Chondrocyte (in vitro differentiated cells): ENCODE measurements at regions not wholly inside any gene's neighbourhood (a gene's known extent, or its start where the extent isn't known, plus 50 kb on each side); places are given as distances from the start of the nearest gene placed in this dataset.

ENCODE experiments used
- DNase-seq: peaks from one replicate; pipeline ENCODE4 v3.0.0; 2021; ENCODE audit warnings: mixed read lengths, low spot score
- H3K27ac Mint-ChIP-seq: one replicate; pipeline ENCODE4 v1.8.0; 2021; ENCODE audit warnings: mild to moderate bottlenecking, moderate library complexity, mixed read lengths; ENCODE audit not compliant: unreplicated experiment
- H3K27me3 Mint-ChIP-seq: 2 replicates; pipeline ENCODE4 v1.8.0; 2021; ENCODE audit warnings: low read depth, mixed read lengths
- H3K36me3 Mint-ChIP-seq: 2 replicates; pipeline ENCODE4 v1.8.0; 2021; ENCODE audit warnings: low read depth, mixed read lengths
- H3K4me1 Mint-ChIP-seq: 2 replicates; pipeline ENCODE4 v1.8.0; 2021; ENCODE audit warnings: low read depth, mild to moderate bottlenecking, mixed read lengths
- H3K4me3 Mint-ChIP-seq: one replicate; pipeline ENCODE4 v1.8.0; 2021; ENCODE audit warnings: mild to moderate bottlenecking, moderate library complexity, mixed read lengths; ENCODE audit not compliant: unreplicated experiment
- H3K9me3 Mint-ChIP-seq: 2 replicates; pipeline ENCODE4 v1.8.0; 2021; ENCODE audit warnings: low read depth, mixed read lengths
- TF ChIP-seq, protein P1 (sequence below): fragments of 200-600 bp; sonication (generic); IDR thresholded peaks from 2 replicates; pipeline ENCODE4 v1.5.0; 2021; ENCODE audit warnings: antibody characterized with exemption, mild to moderate bottlenecking, moderate library complexity

DNA sequence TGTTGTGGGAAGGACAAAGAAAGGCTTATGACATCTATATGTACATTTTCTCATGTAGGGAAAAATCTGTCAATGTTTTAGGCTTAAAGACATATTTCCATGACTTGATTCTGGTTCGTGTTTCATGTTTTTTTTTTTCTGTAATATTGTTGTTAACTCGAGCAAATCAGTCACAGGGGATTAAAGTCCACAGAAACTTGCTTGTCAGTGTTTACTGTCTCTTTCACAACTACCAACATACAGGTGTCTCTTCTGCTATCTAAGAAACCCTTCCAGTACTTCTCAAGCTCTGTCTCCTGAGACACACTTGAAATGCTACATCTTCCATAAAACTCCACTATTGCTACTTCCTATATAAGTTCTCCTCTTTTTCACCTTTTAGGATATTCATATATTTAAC lies 130.9 kb upstream of the SLITRK6 start:
- Mint-ChIP-seq H3K9me3 (peaks cover 11% of the 10 kb centered on the region), H3K4me1 (no peaks in the 10 kb centered on the region), H3K27me3 (peaks cover 3% of the 10 kb centered on the region), H3K36me3 (no peaks in the 10 kb centered on the region), H3K27ac (no peak overlapping the region), H3K4me3 (no peak overlapping the region)
- TF ChIP-seq, protein P1, sequence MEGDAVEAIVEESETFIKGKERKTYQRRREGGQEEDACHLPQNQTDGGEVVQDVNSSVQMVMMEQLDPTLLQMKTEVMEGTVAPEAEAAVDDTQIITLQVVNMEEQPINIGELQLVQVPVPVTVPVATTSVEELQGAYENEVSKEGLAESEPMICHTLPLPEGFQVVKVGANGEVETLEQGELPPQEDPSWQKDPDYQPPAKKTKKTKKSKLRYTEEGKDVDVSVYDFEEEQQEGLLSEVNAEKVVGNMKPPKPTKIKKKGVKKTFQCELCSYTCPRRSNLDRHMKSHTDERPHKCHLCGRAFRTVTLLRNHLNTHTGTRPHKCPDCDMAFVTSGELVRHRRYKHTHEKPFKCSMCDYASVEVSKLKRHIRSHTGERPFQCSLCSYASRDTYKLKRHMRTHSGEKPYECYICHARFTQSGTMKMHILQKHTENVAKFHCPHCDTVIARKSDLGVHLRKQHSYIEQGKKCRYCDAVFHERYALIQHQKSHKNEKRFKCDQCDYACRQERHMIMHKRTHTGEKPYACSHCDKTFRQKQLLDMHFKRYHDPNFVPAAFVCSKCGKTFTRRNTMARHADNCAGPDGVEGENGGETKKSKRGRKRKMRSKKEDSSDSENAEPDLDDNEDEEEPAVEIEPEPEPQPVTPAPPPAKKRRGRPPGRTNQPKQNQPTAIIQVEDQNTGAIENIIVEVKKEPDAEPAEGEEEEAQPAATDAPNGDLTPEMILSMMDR, result no peak
- DNase-seq, result no peak

DNA sequence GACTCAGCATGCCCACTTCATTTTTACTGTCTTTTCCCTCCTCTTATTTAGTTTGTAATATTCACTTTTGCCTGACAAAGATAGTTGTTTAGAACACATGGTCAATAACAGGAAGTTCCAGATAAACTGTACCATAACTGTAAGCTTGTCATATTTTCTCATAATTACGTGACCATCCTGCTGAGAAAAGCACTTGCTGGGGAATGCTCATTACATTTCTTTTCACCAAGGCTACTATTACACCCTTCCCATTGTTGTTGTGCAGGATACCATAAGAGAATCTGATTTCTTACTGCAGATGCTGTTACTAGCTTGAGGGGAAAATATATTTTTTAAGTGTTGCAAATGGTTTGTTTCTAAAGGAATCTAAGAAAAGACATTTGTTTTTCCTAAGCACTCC lies 111.7 kb upstream of the SLITRK6 start:
- Mint-ChIP-seq H3K27me3 (no peaks in the 10 kb centered on the region), H3K27ac (no peak overlapping the region), H3K4me1 (no peaks in the 10 kb centered on the region), H3K9me3 (peaks cover 23% of the 10 kb centered on the region), H3K4me3 (no peak overlapping the region), H3K36me3 (no peaks in the 10 kb centered on the region)
- no peak for DNase-seq
- TF ChIP-seq, protein P1, result no peak

DNA sequence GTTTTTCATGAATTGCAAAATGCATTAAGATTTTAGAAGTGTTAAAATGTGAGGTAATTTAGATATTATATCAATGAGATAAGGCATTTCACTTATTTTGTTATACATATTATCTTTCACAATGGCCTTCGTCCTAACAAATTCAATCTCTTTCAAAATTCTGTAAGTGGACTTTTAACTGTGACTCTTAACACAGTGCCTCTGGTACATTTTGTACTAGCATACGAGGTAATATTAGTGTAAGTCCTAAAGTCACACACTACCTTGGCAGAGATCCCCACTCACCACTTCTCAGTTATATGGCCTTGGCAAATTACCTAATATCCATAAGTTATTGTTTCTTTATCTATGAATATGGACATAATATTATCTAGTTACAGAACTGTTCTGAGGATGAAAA lies 101.3 kb upstream of the SLITRK6 start:
- Mint-ChIP-seq H3K9me3 (peaks cover 10% of the 10 kb centered on the region), H3K27me3 (no peaks in the 10 kb centered on the region), H3K36me3 (no peaks in the 10 kb centered on the region), H3K27ac (no peak overlapping the region), H3K4me1 (no peaks in the 10 kb centered on the region), H3K4me3 (no peak overlapping the region)
- TF ChIP-seq, protein P1, result no peak
- DNase-seq, result no peak

DNA sequence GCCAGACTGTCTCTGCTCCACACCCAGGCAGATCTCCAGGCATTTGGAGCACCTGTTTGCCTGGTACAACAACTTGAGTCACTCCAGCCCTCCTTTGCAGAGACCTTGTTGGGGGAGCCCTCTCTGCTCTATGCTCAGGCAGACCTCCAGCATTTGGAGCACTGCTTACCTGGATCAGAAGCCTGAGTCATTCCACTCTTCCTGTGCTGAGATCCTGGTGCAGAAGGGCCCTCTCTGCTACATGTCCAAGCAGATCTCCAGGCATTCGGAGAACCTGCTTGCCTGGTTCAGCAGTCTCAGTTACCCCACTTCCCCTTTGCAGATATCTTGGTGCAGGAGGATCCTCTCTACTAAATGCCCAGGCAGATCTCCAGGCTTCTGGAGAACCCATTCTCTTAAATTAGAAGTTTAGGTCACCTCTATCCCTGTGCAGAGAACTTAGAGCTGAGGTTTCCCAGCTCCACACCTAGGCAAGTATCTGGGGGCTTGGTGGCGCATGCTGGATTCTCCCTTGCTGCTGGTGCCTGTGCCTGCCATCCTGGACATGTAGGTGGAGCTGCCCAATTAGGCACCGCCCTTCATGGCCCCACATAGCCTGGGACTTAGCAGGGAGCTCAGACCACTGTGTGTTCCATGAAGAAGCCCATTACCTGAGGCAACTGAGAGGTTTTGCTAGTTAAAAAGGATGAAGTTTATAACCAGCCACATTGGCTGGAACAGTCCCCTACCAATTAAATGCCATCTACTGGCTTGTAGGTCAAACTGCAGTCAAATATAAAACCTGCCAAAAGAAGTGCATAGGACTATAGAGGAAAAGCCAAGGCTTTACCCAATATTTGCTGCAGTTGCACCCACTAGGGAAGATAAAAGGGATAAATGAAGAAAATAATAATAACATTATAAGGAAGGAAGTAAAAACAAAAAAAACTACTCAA lies 97.6 kb upstream of the SLITRK6 start:
- Mint-ChIP-seq H3K4me1 (no peaks in the 10 kb centered on the region), H3K27me3 (no peaks in the 10 kb centered on the region), H3K36me3 (no peaks in the 10 kb centered on the region), H3K9me3 (peaks cover 10% of the 10 kb centered on the region), H3K27ac (no peak overlapping the region), H3K4me3 (no peak overlapping the region)
- no peak for DNase-seq
- TF ChIP-seq, protein P1, result peak; percentile 64

DNA sequence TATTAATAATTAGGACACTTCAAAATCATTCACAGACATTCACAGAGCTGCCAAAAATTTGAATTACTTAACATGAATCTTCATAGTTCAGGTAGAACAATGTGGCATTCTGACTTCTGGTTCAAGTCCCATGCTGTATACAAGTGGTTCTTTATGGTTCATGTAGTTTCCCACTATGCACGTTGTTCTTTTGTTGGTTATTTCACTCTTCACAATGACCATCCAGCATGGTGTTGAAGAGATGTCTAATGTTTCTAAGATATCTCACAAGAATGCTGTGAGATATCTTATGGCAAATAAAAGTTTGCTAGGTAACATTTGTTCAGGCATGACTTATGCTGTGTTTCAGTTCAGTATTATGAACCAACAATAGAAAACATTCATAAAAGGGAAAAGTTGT lies 88.2 kb upstream of the SLITRK6 start:
- Mint-ChIP-seq H3K36me3 (no peaks in the 10 kb centered on the region), H3K4me1 (no peaks in the 10 kb centered on the region), H3K27me3 (peaks cover 3% of the 10 kb centered on the region), H3K9me3 (no peaks in the 10 kb centered on the region), H3K4me3 (no peak overlapping the region), H3K27ac (no peak overlapping the region)
- TF ChIP-seq, protein P1, result no peak
- DNase-seq, result no peak
